Vagina (tissue), 2 donors: ENCODE measurements at regions not wholly inside any gene's neighbourhood (a gene's known extent, or its start where the extent isn't known, plus 50 kb on each side); places are given as distances from the start of the nearest gene placed in this dataset.

Experiments
- CTCF ChIP-seq, 3 experiments: fragments of 450-650 bp in 2 of 3; fragments of 200-600 bp in 1 of 3; sonication (generic) in 1 of 3; IDR thresholded peaks; one replicate each; pipeline ENCODE4 v1.5.1; 2017 to 2019; ENCODE audit warnings: antibody characterized with exemption in 3 of 3, mild to moderate bottlenecking in 2 of 3, moderate library complexity in 2 of 3
- POLR2AphosphoS5 ChIP-seq, 2 donors: sonication (generic); formaldehyde crosslinking; IDR thresholded peaks; one replicate each; pipeline ENCODE4 v1.9.0; 2017; ENCODE audit warnings: antibody characterized with exemption in 2 of 2, mild to moderate bottlenecking in 2 of 2, low read depth in 1 of 2; ENCODE audit not compliant: insufficient read depth in 1 of 2

- no peak for TF ChIP-seq CTCF (IDR thresholded peaks at IDR 0.05)
- no peak for TF ChIP-seq POLR2AphosphoS5 (IDR thresholded peaks at IDR 0.05; ENCODE audit: insufficient read depth in 1 of 2, low read depth in 1 of 2)
Observed at GRCh38 chr22:48545987-48546386, 1281.7 kb downstream of the BRD1 start.
